GM12864 (cell line): ENCODE measurements at regions not wholly inside any gene's neighbourhood (a gene's known extent, or its start where the extent isn't known, plus 50 kb on each side); places are given as distances from the start of the nearest gene placed in this dataset.

ENCODE experiments used
- DNase-seq: peaks from one replicate; pipeline ENCODE4 v3.0.0-alpha.2; 2011; ENCODE audit warnings: low read depth
- H3K4me3 ChIP-seq: 2 replicates; pipeline ENCODE4 v1.5.1; 2011; ENCODE audit warnings: mild to moderate bottlenecking, low read depth, low read length, control low read depth
- CTCF ChIP-seq: IDR thresholded peaks from 2 replicates; pipeline ENCODE4 v1.5.1; 2011; ENCODE audit warnings: low read depth, mild to moderate bottlenecking, moderate library complexity, low read length, control low read depth, inconsistent platforms; ENCODE audit errors: missing control alignments

- no peak for DNase-seq
- H3K4me3 ChIP-seq: no peak overlapping the region
- TF ChIP-seq CTCF: no peak
Observed at GRCh38 chr16:65725156-65725845, 603.4 kb upstream of the CDH11 start.

- no peak overlapping the region for H3K4me3 ChIP-seq
- no peak for TF ChIP-seq CTCF
- no peak for DNase-seq
Observed at GRCh38 chr16:65722429-65722828, 600.6 kb upstream of the CDH11 start.

- no peak for TF ChIP-seq CTCF
- DNase-seq: no peak
- no peak overlapping the region for H3K4me3 ChIP-seq
Observed at GRCh38 chr16:65717846-65718245, 596.0 kb upstream of the CDH11 start.

- DNase-seq: no peak
- no peak overlapping the region for H3K4me3 ChIP-seq
- TF ChIP-seq CTCF: no peak
Observed at GRCh38 chr16:65716737-65717700, 595.2 kb upstream of the CDH11 start.

- DNase-seq: no peak
- H3K4me3 ChIP-seq: no peak overlapping the region
- no peak for TF ChIP-seq CTCF
Observed at GRCh38 chr16:65713181-65713808, 591.4 kb upstream of the CDH11 start.

- no peak overlapping the region for H3K4me3 ChIP-seq
- TF ChIP-seq CTCF: no peak
- DNase-seq: no peak
Observed at GRCh38 chr16:65710107-65710506, 588.2 kb upstream of the CDH11 start.
